Stomach (tissue), 4 donors: ENCODE measurements at regions not wholly inside any gene's neighbourhood (a gene's known extent, or its start where the extent isn't known, plus 50 kb on each side); places are given as distances from the start of the nearest gene placed in this dataset.

Experiments
- CTCF ChIP-seq, 7 experiments: fragments of 450-650 bp in 4 of 7; fragments of 200-600 bp in 3 of 7; sonication (generic) in 3 of 7; IDR thresholded peaks; one replicate each; pipeline ENCODE4 v1.5.1; 2016 to 2019; ENCODE audit warnings: antibody characterized with exemption in 7 of 7, control low read depth in 2 of 7, mild to moderate bottlenecking in 1 of 7
- EP300 ChIP-seq: sonication (generic); formaldehyde crosslinking; IDR thresholded peaks from one replicate; pipeline ENCODE4 v1.6.1; 2017; ENCODE audit warnings: antibody characterized with exemption
- POLR2A ChIP-seq, 4 donors: fragments of 450-650 bp; IDR thresholded peaks; one replicate each; pipeline ENCODE4 v1.6.1; 2016; ENCODE audit warnings: antibody characterized with exemption in 4 of 4, control low read depth in 2 of 4, mild to moderate bottlenecking in 1 of 4, moderate library complexity in 1 of 4
- POLR2AphosphoS5 ChIP-seq, 3 donors: sonication (generic); formaldehyde crosslinking; IDR thresholded peaks; one replicate each; pipeline ENCODE4 v1.6.1; 2016; ENCODE audit warnings: antibody characterized with exemption in 3 of 3

- TF ChIP-seq EP300 (no peak), CTCF (IDR thresholded peaks at IDR 0.05) (no peak), POLR2AphosphoS5 (IDR thresholded peaks at IDR 0.05) (no peak), POLR2A (IDR thresholded peaks at IDR 0.05) (no peak)
Observed at GRCh38 chr20:43389211-43389610, 68.5 kb upstream of the SRSF6 start.
